Effector memory CD8-positive, alpha-beta T cell (primary cell): ENCODE measurements at regions not wholly inside any gene's neighbourhood (a gene's known extent, or its start where the extent isn't known, plus 50 kb on each side); places are given as distances from the start of the nearest gene placed in this dataset.
"Not testable (repeated sequence)": the region's sequence is repeated elsewhere in the genome, so short reads cannot be mapped to it uniquely, and the experiment has no call there.

Experiments
- ATAC-seq: fragments of 150-1000 bp; cut with Tn5 transposase; replicated peaks from 2 replicates; pipeline ENCODE4 v1.10.0; 2021; ENCODE audit warnings: mild to moderate bottlenecking, moderate library complexity
- DNase-seq, 3 experiments: peaks; one replicate each; pipeline ENCODE4 v3.0.0; 2021
- H3K27ac Mint-ChIP-seq, 2 donors: one replicate each; pipeline ENCODE4 v1.8.0; 2022; ENCODE audit warnings: mild to moderate bottlenecking in 2 of 2, mixed read lengths in 2 of 2, moderate library complexity in 2 of 2
- H3K27me3 Mint-ChIP-seq, 2 donors: one replicate each; pipeline ENCODE4 v1.8.0; 2022; ENCODE audit warnings: mixed read lengths in 2 of 2
- H3K36me3 Mint-ChIP-seq: one replicate; pipeline ENCODE4 v1.8.0; 2022; ENCODE audit warnings: mild to moderate bottlenecking, moderate library complexity, mixed read lengths; ENCODE audit not compliant: insufficient read depth
- H3K4me1 Mint-ChIP-seq, 2 donors: one replicate each; pipeline ENCODE4 v1.8.0; 2022; ENCODE audit warnings: low read depth in 2 of 2, mixed read lengths in 2 of 2
- H3K4me3 Mint-ChIP-seq, 2 donors: one replicate each; pipeline ENCODE4 v1.8.0; 2022; ENCODE audit warnings: mild to moderate bottlenecking in 2 of 2, mixed read lengths in 2 of 2, moderate library complexity in 2 of 2
- H3K9me3 Mint-ChIP-seq, 2 donors: one replicate each; pipeline ENCODE4 v1.8.0; 2022; ENCODE audit warnings: mixed read lengths in 2 of 2

- H3K36me3 Mint-ChIP-seq = no peaks in the 10 kb centered on the region
- no peak overlapping the region for H3K4me3 Mint-ChIP-seq
- no peaks in the 10 kb centered on the region for H3K27me3 Mint-ChIP-seq
- no peaks in the 10 kb centered on the region for H3K4me1 Mint-ChIP-seq
- peaks cover 0 to 2% of the 10 kb centered on the region in 2 donors for H3K9me3 Mint-ChIP-seq
- DNase-seq = no peak
- no peak overlapping the region for H3K27ac Mint-ChIP-seq
- ATAC-seq = no peak
Observed at GRCh38 chr21:28393279-28393678, 599.4 kb downstream of the LTN1 start.

GRCh38 chr21:28391938-28392849 lies 600.5 kb downstream of the LTN1 start:
- ATAC-seq (no peak), DNase-seq (no peak)
- Mint-ChIP-seq H3K36me3 (no peaks in the 10 kb centered on the region), H3K4me1 (no peaks in the 10 kb centered on the region), H3K27ac (no peak overlapping the region), H3K4me3 (no peak overlapping the region), H3K27me3 (no peaks in the 10 kb centered on the region), H3K9me3 (no peaks in the 10 kb centered on the region)

- Mint-ChIP-seq H3K4me3 (no peak overlapping the region), H3K9me3 (no peaks in the 10 kb centered on the region), H3K27ac (no peak overlapping the region), H3K4me1 (no peaks in the 10 kb centered on the region), H3K36me3 (no peaks in the 10 kb centered on the region), H3K27me3 (no peaks in the 10 kb centered on the region)
- no peak for ATAC-seq
- no peak for DNase-seq
Observed at GRCh38 chr21:28387220-28387619, 605.5 kb downstream of the LTN1 start.

- Mint-ChIP-seq H3K9me3 (no peaks in the 10 kb centered on the region), H3K4me3 (no peak overlapping the region), H3K27me3 (no peaks in the 10 kb centered on the region), H3K4me1 (no peaks in the 10 kb centered on the region), H3K36me3 (no peaks in the 10 kb centered on the region), H3K27ac (no peak overlapping the region)
- ATAC-seq (no peak), DNase-seq (no peak)
Observed at GRCh38 chr21:28385845-28386244, 606.8 kb downstream of the LTN1 start.

GRCh38 chr21:28381000-28381745 lies 611.5 kb downstream of the LTN1 start:
- DNase-seq, ATAC-seq, H3K27me3 Mint-ChIP-seq, H3K4me3 Mint-ChIP-seq, H3K9me3 Mint-ChIP-seq, H3K36me3 Mint-ChIP-seq, H3K27ac Mint-ChIP-seq, H3K4me1 Mint-ChIP-seq: not testable (repeated sequence)

GRCh38 chr21:28380241-28380640 lies 612.4 kb downstream of the LTN1 start:
- Mint-ChIP-seq H3K27ac (no peak overlapping the region), H3K4me1 (no peaks in the 10 kb centered on the region), H3K9me3 (peaks cover 2 to 5% of the 10 kb centered on the region in 2 donors), H3K4me3 (no peak overlapping the region), H3K27me3 (no peaks in the 10 kb centered on the region), H3K36me3 (no peaks in the 10 kb centered on the region)
- DNase-seq (no peak), ATAC-seq (no peak)

- ATAC-seq (no peak), DNase-seq (no peak)
- no peak overlapping the region for H3K4me3 Mint-ChIP-seq
- no peaks in the 10 kb centered on the region for H3K27me3 Mint-ChIP-seq
- no peaks in the 10 kb centered on the region for H3K36me3 Mint-ChIP-seq
- H3K27ac Mint-ChIP-seq = no peak overlapping the region
- no peaks in the 10 kb centered on the region for H3K4me1 Mint-ChIP-seq
- H3K9me3 Mint-ChIP-seq = peaks cover 4 to 10% of the 10 kb centered on the region in 2 donors
Observed at GRCh38 chr21:28378026-28378425, 614.7 kb downstream of the LTN1 start.

- H3K4me3 Mint-ChIP-seq = no peak overlapping the region
- no peak for DNase-seq
- H3K4me1 Mint-ChIP-seq = no peaks in the 10 kb centered on the region
- H3K9me3 Mint-ChIP-seq = peaks cover 4 to 10% of the 10 kb centered on the region in 2 donors
- no peak overlapping the region for H3K27ac Mint-ChIP-seq
- H3K36me3 Mint-ChIP-seq = no peaks in the 10 kb centered on the region
- H3K27me3 Mint-ChIP-seq = no peaks in the 10 kb centered on the region
- no peak for ATAC-seq
Observed at GRCh38 chr21:28375708-28376385, 616.8 kb downstream of the LTN1 start.

- DNase-seq (no peak), ATAC-seq (no peak)
- Mint-ChIP-seq H3K4me1 (no peaks in the 10 kb centered on the region), H3K27ac (no peak overlapping the region), H3K4me3 (no peak overlapping the region), H3K36me3 (no peaks in the 10 kb centered on the region), H3K9me3 (peaks cover 4 to 20% of the 10 kb centered on the region in 2 donors), H3K27me3 (no peaks in the 10 kb centered on the region)
Observed at GRCh38 chr21:28374881-28375280, 617.8 kb downstream of the LTN1 start.

GRCh38 chr21:28371713-28372112 lies 621.0 kb downstream of the LTN1 start:
- Mint-ChIP-seq H3K36me3 (no peaks in the 10 kb centered on the region), H3K27me3 (no peaks in the 10 kb centered on the region), H3K4me1 (no peaks in the 10 kb centered on the region), H3K4me3 (no peak overlapping the region), H3K9me3 (peaks cover 5 to 35% of the 10 kb centered on the region in 2 donors), H3K27ac (no peak overlapping the region)
- no peak for ATAC-seq
- DNase-seq = no peak

GRCh38 chr21:28359300-28359699 lies 633.4 kb downstream of the LTN1 start:
- H3K9me3 Mint-ChIP-seq = peaks cover 0 to 3% of the 10 kb centered on the region in 2 donors
- H3K36me3 Mint-ChIP-seq = peaks cover 3% of the 10 kb centered on the region
- no peaks in the 10 kb centered on the region for H3K4me1 Mint-ChIP-seq
- H3K4me3 Mint-ChIP-seq = no peak overlapping the region
- ATAC-seq (no peak), DNase-seq (no peak)
- no peaks in the 10 kb centered on the region for H3K27me3 Mint-ChIP-seq
- no peak overlapping the region for H3K27ac Mint-ChIP-seq

GRCh38 chr21:28358702-28359101 lies 634.0 kb downstream of the LTN1 start:
- no peaks in the 10 kb centered on the region for H3K4me1 Mint-ChIP-seq
- DNase-seq = no peak
- H3K9me3 Mint-ChIP-seq = peaks cover 0 to 3% of the 10 kb centered on the region in 2 donors
- no peak overlapping the region for H3K4me3 Mint-ChIP-seq
- ATAC-seq = no peak
- no peaks in the 10 kb centered on the region for H3K27me3 Mint-ChIP-seq
- H3K27ac Mint-ChIP-seq = no peak overlapping the region
- peaks cover 3% of the 10 kb centered on the region for H3K36me3 Mint-ChIP-seq

GRCh38 chr21:28358170-28358569 lies 634.5 kb downstream of the LTN1 start:
- no peak overlapping the region for H3K4me3 Mint-ChIP-seq
- H3K27me3 Mint-ChIP-seq = no peaks in the 10 kb centered on the region
- H3K36me3 Mint-ChIP-seq = peaks cover 3% of the 10 kb centered on the region
- H3K4me1 Mint-ChIP-seq = no peaks in the 10 kb centered on the region
- no peak for ATAC-seq
- H3K27ac Mint-ChIP-seq = no peak overlapping the region
- peaks cover 0 to 3% of the 10 kb centered on the region in 2 donors for H3K9me3 Mint-ChIP-seq
- DNase-seq = no peak
